Adrenal gland (tissue), 9 donors: ENCODE measurements at regions not wholly inside any gene's neighbourhood (a gene's known extent, or its start where the extent isn't known, plus 50 kb on each side); places are given as distances from the start of the nearest gene placed in this dataset.

Experiments used
- DNase-seq, 7 donors: peaks; one replicate each; pipeline ENCODE4 v3.0.0-alpha.2; 2019 to 2020
- H3K27ac ChIP-seq, 5 donors: fragments of 200-600 bp; sonication (generic) in 4 of 5; 1 replicate in 3 of 5; 2 replicates in 2 of 5; pipeline versions ENCODE4 v1.5.1 to v1.8.0; 2016 to 2020; ENCODE audit warnings: mild to moderate bottlenecking in 1 of 5
- H3K27me3 ChIP-seq: fragments of 200-600 bp; 2 replicates; pipeline ENCODE4 v1.8.0; 2021
- H3K36me3 ChIP-seq, 2 donors: fragments of 200-600 bp; replicated peaks in 1 of 2; 1 replicate in 1 of 2; 2 replicates in 1 of 2; pipeline versions ENCODE4 v1.5.1 to v1.8.0; 2018 to 2022
- H3K4me1 ChIP-seq, 2 donors: fragments of 200-600 bp; replicated peaks in 1 of 2; 1 replicate in 1 of 2; 2 replicates in 1 of 2; pipeline versions ENCODE4 v1.5.1 to v1.8.0; 2018 to 2021
- H3K4me3 ChIP-seq, 4 donors: fragments of 200-600 bp; sonication (generic) in 3 of 4; one replicate each; pipeline ENCODE4 v1.5.1; 2016 to 2018
- H3K9me3 ChIP-seq, 3 donors: fragments of 200-600 bp; sonication (generic) in 1 of 3; replicated peaks in 1 of 3; 1 replicate in 2 of 3; 2 replicates in 1 of 3; pipeline versions ENCODE4 v1.5.1 to v1.8.0; 2016 to 2021
- CTCF ChIP-seq, 6 experiments: fragments of 450-650 bp in 4 of 6; fragments of 200-600 bp in 2 of 6; sonication (generic) in 1 of 6; IDR thresholded peaks; 1 replicate in 5 of 6; 2 replicates in 1 of 6; pipeline versions ENCODE4 v1.5.1 to v1.8.0; 2016 to 2021; ENCODE audit warnings: antibody characterized with exemption in 6 of 6, mild to moderate bottlenecking in 2 of 6, moderate library complexity in 1 of 6
- POLR2A ChIP-seq, 2 donors: fragments of 450-650 bp; IDR thresholded peaks; one replicate each; pipeline ENCODE4 v1.6.1; 2017; ENCODE audit warnings: antibody characterized with exemption in 2 of 2, mild to moderate bottlenecking in 2 of 2, moderate library complexity in 1 of 2
- WGBS, 4 donors: extraction: QIAGEN DNeasy Blood & Tissue Kit in 2 of 4; methylation state at CpG; one replicate each; pipeline versions ENCODE4 v1.1.5 to v1.1.7; 2013 to 2017; 5-methylcytosine and 5-hydroxymethylcytosine counted together
- intact Hi-C, 2 donors: fragments of 100-400 bp; cut with DNase I; formaldehyde crosslinking; loops; one replicate each; pipeline versions ENCODE4 v1.14.1 to v1.15.0; 2022 to 2023
- donor health status: healthy with polysubstance abuse.
- donor health status: Bipolar disorder and iron deficiency.
- donor health status: DM: yes; HTN: yes; CAD: no.
- donor health status: DM: no; HTN: no; CAD: no.
- donor health status: DM: no; HTN: no; CAD: no.

- WGBS, 4 donors, result 95 to 100% (median 99%) methylated on average over 1 of the region's 1 CpG
- H3K9me3 ChIP-seq, result no peaks in the 10 kb centered on the region
- H3K4me3 ChIP-seq, result no peak overlapping the region
- no peak for DNase-seq
- no peak overlapping the region for H3K27ac ChIP-seq
- no peaks in the 10 kb centered on the region for H3K36me3 ChIP-seq
- intact Hi-C loops, result no loop called here
- no peaks in the 10 kb centered on the region for H3K27me3 ChIP-seq
- no peak for TF ChIP-seq POLR2A (IDR thresholded peaks at IDR 0.05)
- TF ChIP-seq CTCF (IDR thresholded peaks at IDR 0.05), result no peak
- H3K4me1 ChIP-seq, result no peaks in the 10 kb centered on the region
Measured at GRCh38 chr3:27567251-27567650, 83.1 kb upstream of the SLC4A7 start.

- no peaks in the 10 kb centered on the region for H3K4me1 ChIP-seq
- intact Hi-C loops, result no loop called here
- no peak overlapping the region for H3K27ac ChIP-seq
- TF ChIP-seq CTCF (IDR thresholded peaks at IDR 0.05) (no peak), POLR2A (IDR thresholded peaks at IDR 0.05) (no peak)
- H3K9me3 ChIP-seq, result no peaks in the 10 kb centered on the region
- no peak for DNase-seq
- H3K4me3 ChIP-seq, result no peak overlapping the region
- no peaks in the 10 kb centered on the region for H3K27me3 ChIP-seq
- no peaks in the 10 kb centered on the region for H3K36me3 ChIP-seq
- 75 to 91% (median 80%) methylated on average over 5 of the region's 5 CpGs for WGBS, 4 donors
Measured at GRCh38 chr3:27565201-27565852, 81.1 kb upstream of the SLC4A7 start.

DNA sequence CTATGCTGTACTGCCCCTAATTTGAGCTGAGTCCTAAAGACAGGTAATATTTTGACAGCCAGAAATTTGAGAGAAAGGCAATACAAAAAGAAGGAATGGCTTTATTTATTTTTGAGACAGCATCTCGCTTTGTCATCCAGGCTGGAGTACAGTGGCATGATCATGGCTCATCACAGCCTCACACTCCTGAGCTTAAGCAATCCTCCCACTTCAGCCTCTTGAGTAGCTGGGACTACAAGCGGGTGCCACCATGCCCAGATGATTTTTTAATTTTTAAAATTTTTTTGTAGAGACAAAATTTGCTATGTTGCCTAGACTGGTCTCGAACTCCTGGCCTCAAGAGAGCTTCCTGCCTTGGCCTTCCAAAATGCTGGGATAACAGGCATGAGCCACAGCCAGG, 77.4 kb upstream of the SLC4A7 start:
- H3K4me1 ChIP-seq, result no peaks in the 10 kb centered on the region
- TF ChIP-seq POLR2A (IDR thresholded peaks at IDR 0.05), result no peak
- no peak for TF ChIP-seq CTCF (IDR thresholded peaks at IDR 0.05)
- H3K27me3 ChIP-seq, result no peaks in the 10 kb centered on the region
- 89 to 100% (median 95%) methylated on average over 3 of the region's 3 CpGs for WGBS, 4 donors
- no peaks in the 10 kb centered on the region for H3K9me3 ChIP-seq
- no peaks in the 10 kb centered on the region for H3K36me3 ChIP-seq
- intact Hi-C loops, result no loop called here
- no peak overlapping the region for H3K4me3 ChIP-seq
- H3K27ac ChIP-seq, result no peak overlapping the region
- no peak for DNase-seq

DNA sequence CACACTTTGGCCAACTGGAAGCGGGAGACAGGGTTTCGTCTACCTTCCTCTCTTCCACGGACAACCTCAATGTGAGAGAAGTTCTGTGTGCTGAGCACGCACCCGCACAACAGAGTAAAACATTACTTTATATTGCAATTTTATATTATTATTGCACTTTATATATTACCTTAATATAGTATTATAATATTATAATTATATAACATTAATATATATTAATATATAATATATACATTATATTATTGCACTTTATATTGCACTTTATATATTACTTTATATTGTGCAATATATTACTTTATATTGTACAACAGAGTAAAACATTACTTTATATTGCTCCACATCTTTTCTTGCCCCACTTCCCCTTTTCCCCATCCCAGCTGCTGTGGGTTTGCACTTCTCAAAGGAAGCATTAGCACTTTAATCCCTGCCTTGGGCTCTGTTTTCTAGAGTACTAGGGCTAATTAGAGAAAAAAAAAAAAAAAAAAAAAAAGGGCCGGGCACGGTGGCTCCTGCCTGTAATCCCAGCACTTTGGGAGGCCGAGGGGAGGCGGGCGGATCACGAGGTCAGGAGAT, 76.4 kb upstream of the SLC4A7 start:
- H3K27ac ChIP-seq, result no peak overlapping the region
- no peaks in the 10 kb centered on the region for H3K4me1 ChIP-seq
- H3K4me3 ChIP-seq, result no peak overlapping the region
- no peaks in the 10 kb centered on the region for H3K27me3 ChIP-seq
- intact Hi-C loops, result no loop called here
- H3K9me3 ChIP-seq, result no peaks in the 10 kb centered on the region
- DNase-seq, result no peak
- 71 to 90% (median 89%) methylated on average over 11 of the region's 11 CpGs for WGBS, 4 donors
- TF ChIP-seq CTCF (IDR thresholded peaks at IDR 0.05) (no peak), POLR2A (IDR thresholded peaks at IDR 0.05) (no peak)
- no peaks in the 10 kb centered on the region for H3K36me3 ChIP-seq
